Neural progenitor cell (in vitro differentiated cells): ENCODE measurements at regions not wholly inside any gene's neighbourhood (a gene's known extent, or its start where the extent isn't known, plus 50 kb on each side); places are given as distances from the start of the nearest gene placed in this dataset.

Experiments
- DNase-seq: peaks from one replicate; pipeline ENCODE4 v3.0.0-alpha.2; 2016; ENCODE audit warnings: low spot score
- H2AFZ ChIP-seq: fragments of 200-600 bp; sonication (generic); replicated peaks from 2 replicates; pipeline ENCODE4 v1.6.1; 2016; ENCODE audit warnings: antibody characterized with exemption
- H3F3A ChIP-seq: fragments of 200-600 bp; sonication (generic); 2 replicates; pipeline ENCODE4 v1.6.1; 2016; ENCODE audit warnings: antibody characterized with exemption, low read depth
- H3K27ac ChIP-seq: fragments of 200-600 bp; sonication (generic); 2 replicates; pipeline ENCODE4 v1.5.1; 2016; ENCODE audit warnings: mild to moderate bottlenecking
- H3K27me3 ChIP-seq: fragments of 200-600 bp; sonication (generic); 2 replicates; pipeline ENCODE4 v1.6.1; 2016; ENCODE audit warnings: mild to moderate bottlenecking, moderate library complexity
- H3K36me3 ChIP-seq: fragments of 200-600 bp; sonication (generic); 2 replicates; pipeline ENCODE4 v1.5.1; 2016
- H3K4me1 ChIP-seq: fragments of 200-600 bp; sonication (generic); 2 replicates; pipeline ENCODE4 v1.6.1; 2016; ENCODE audit warnings: mixed run types
- H3K4me2 ChIP-seq: fragments of 200-600 bp; sonication (generic); 2 replicates; pipeline ENCODE4 v1.6.1; 2016
- H3K4me3 ChIP-seq: fragments of 200-600 bp; sonication (generic); 2 replicates; pipeline ENCODE4 v1.5.1; 2016
- H3K79me2 ChIP-seq: fragments of 200-600 bp; sonication (generic); 2 replicates; pipeline ENCODE4 v1.6.1; 2016; ENCODE audit warnings: low read depth
- H3K9ac ChIP-seq: fragments of 200-600 bp; sonication (generic); 2 replicates; pipeline ENCODE4 v1.6.1; 2016
- H3K9me3 ChIP-seq: fragments of 200-600 bp; sonication (generic); 2 replicates; pipeline ENCODE4 v1.5.1; 2016; ENCODE audit warnings: low read depth
- H4K20me1 ChIP-seq: fragments of 200-600 bp; sonication (generic); 2 replicates; pipeline ENCODE4 v1.6.1; 2016; ENCODE audit warnings: low read depth
- H3K27ac Mint-ChIP-seq: 3 replicates; pipeline ENCODE4 v1.8.0; 2021; ENCODE audit warnings: mixed read lengths
- H3K27me3 Mint-ChIP-seq: 2 replicates; pipeline ENCODE4 v1.8.0; 2022; ENCODE audit warnings: low read depth, mild to moderate bottlenecking, inconsistent platforms, moderate library complexity, mixed read lengths; ENCODE audit not compliant: insufficient read depth
- H3K36me3 Mint-ChIP-seq: 3 replicates; pipeline ENCODE4 v1.8.0; 2021; ENCODE audit warnings: mixed read lengths
- H3K4me1 Mint-ChIP-seq: 3 replicates; pipeline ENCODE4 v1.8.0; 2021; ENCODE audit warnings: mixed read lengths
- H3K4me3 Mint-ChIP-seq: 3 replicates; pipeline ENCODE4 v1.8.0; 2021; ENCODE audit warnings: mild to moderate bottlenecking, moderate library complexity, mixed read lengths
- H3K9me3 Mint-ChIP-seq: 3 replicates; pipeline ENCODE4 v1.8.0; 2020; ENCODE audit warnings: mixed read lengths
- EZH2 ChIP-seq: fragments of 200-600 bp; sonication (generic); IDR thresholded peaks from 2 replicates; pipeline ENCODE4 v1.6.1; 2017; ENCODE audit warnings: antibody characterized with exemption, mild to moderate bottlenecking, moderate library complexity
- EZH2phosphoT487 ChIP-seq: fragments of 200-600 bp; sonication (generic); IDR thresholded peaks from 2 replicates; pipeline ENCODE4 v1.6.1; 2017; ENCODE audit warnings: antibody characterized with exemption
- TF ChIP-seq, protein P1 (sequence below): fragments of 200-600 bp; sonication (generic); IDR thresholded peaks from 2 replicates; pipeline ENCODE4 v1.5.1; 2017; ENCODE audit warnings: antibody characterized with exemption, mild to moderate bottlenecking

GRCh38 chr1:14102180-14102579 is 402.2 kb downstream of the PRDM2 start:
- Histone ChIP-seq H3K4me1 (no peaks in the 10 kb centered on the region), H3K9me3 (no peaks in the 10 kb centered on the region), H4K20me1 (no peaks in the 10 kb centered on the region), H3K4me2 (no peak overlapping the region), H3K4me3 (no peak overlapping the region), H3F3A (no peaks in the 10 kb centered on the region), H3K27ac (no peak overlapping the region), H3K27me3 (no peaks in the 10 kb centered on the region), H2AFZ (no peak overlapping the region), H3K36me3 (no peaks in the 10 kb centered on the region), H3K9ac (no peak overlapping the region), H3K79me2 (no peaks in the 10 kb centered on the region)
- no peak for DNase-seq
- no peak overlapping the region for H3K27ac Mint-ChIP-seq
- peaks cover 2% of the 10 kb centered on the region for H3K9me3 Mint-ChIP-seq
- H3K4me3 Mint-ChIP-seq = no peak overlapping the region
- TF ChIP-seq, protein P1, sequence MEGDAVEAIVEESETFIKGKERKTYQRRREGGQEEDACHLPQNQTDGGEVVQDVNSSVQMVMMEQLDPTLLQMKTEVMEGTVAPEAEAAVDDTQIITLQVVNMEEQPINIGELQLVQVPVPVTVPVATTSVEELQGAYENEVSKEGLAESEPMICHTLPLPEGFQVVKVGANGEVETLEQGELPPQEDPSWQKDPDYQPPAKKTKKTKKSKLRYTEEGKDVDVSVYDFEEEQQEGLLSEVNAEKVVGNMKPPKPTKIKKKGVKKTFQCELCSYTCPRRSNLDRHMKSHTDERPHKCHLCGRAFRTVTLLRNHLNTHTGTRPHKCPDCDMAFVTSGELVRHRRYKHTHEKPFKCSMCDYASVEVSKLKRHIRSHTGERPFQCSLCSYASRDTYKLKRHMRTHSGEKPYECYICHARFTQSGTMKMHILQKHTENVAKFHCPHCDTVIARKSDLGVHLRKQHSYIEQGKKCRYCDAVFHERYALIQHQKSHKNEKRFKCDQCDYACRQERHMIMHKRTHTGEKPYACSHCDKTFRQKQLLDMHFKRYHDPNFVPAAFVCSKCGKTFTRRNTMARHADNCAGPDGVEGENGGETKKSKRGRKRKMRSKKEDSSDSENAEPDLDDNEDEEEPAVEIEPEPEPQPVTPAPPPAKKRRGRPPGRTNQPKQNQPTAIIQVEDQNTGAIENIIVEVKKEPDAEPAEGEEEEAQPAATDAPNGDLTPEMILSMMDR = no peak
- no peak for TF ChIP-seq EZH2
- TF ChIP-seq EZH2phosphoT487 = no peak
- peaks cover 4% of the 10 kb centered on the region for H3K27me3 Mint-ChIP-seq
- H3K36me3 Mint-ChIP-seq = no peaks in the 10 kb centered on the region
- peaks cover 7% of the 10 kb centered on the region for H3K4me1 Mint-ChIP-seq

GRCh38 chr1:14103878-14104430 is 404.0 kb downstream of the PRDM2 start:
- Histone ChIP-seq H3K79me2 (no peaks in the 10 kb centered on the region), H3K36me3 (no peaks in the 10 kb centered on the region), H3K4me3 (no peak overlapping the region), H3K27ac (no peak overlapping the region), H3K4me1 (no peaks in the 10 kb centered on the region), H4K20me1 (no peaks in the 10 kb centered on the region), H3K4me2 (no peak overlapping the region), H3F3A (no peaks in the 10 kb centered on the region), H3K9me3 (no peaks in the 10 kb centered on the region), H2AFZ (no peak overlapping the region), H3K9ac (no peak overlapping the region), H3K27me3 (no peaks in the 10 kb centered on the region)
- H3K27me3 Mint-ChIP-seq = peaks cover 8% of the 10 kb centered on the region
- H3K27ac Mint-ChIP-seq = no peak overlapping the region
- no peak overlapping the region for H3K4me3 Mint-ChIP-seq
- DNase-seq = no peak
- peaks cover 2% of the 10 kb centered on the region for H3K9me3 Mint-ChIP-seq
- TF ChIP-seq EZH2phosphoT487 (no peak), EZH2 (no peak)
- TF ChIP-seq, protein P1 = no peak
- peaks cover 3% of the 10 kb centered on the region for H3K4me1 Mint-ChIP-seq
- H3K36me3 Mint-ChIP-seq = no peaks in the 10 kb centered on the region

DNA sequence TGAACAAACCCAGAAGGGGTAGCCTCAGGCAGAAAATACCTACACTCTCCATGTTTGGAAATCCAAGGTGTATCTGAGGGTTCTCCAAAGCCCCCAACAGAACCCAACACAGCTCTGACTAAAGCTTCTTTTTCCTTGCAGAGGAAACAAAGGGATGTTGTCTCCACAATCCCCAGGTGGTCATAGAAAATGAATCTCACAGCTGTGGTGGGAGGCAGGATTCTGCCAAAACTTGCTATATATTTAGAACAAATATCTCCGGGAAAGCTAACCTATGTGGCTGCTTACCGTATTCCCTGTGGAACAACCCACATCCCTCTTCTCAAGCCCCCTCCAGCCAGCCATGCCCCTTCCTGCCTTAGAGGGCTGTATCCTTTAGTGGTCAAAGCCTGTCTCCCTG is 406.1 kb downstream of the PRDM2 start:
- H3K9me3 ChIP-seq = no peaks in the 10 kb centered on the region
- DNase-seq = no peak
- Mint-ChIP-seq H3K4me1 (no peaks in the 10 kb centered on the region), H3K4me3 (no peak overlapping the region), H3K9me3 (no peaks in the 10 kb centered on the region), H3K27ac (no peak overlapping the region), H3K27me3 (peaks cover 8% of the 10 kb centered on the region), H3K36me3 (no peaks in the 10 kb centered on the region)
- TF ChIP-seq, protein P1 = no peak
- no peak for TF ChIP-seq EZH2phosphoT487
- no peaks in the 10 kb centered on the region for H3K79me2 ChIP-seq
- H3K4me3 ChIP-seq = no peak overlapping the region
- no peak overlapping the region for H3K27ac ChIP-seq
- no peaks in the 10 kb centered on the region for H3F3A ChIP-seq
- H3K4me2 ChIP-seq = no peak overlapping the region
- no peak overlapping the region for H3K9ac ChIP-seq
- no peaks in the 10 kb centered on the region for H3K36me3 ChIP-seq
- H4K20me1 ChIP-seq = no peaks in the 10 kb centered on the region
- H2AFZ ChIP-seq = no peak overlapping the region
- no peaks in the 10 kb centered on the region for H3K4me1 ChIP-seq
- H3K27me3 ChIP-seq = no peaks in the 10 kb centered on the region
